HL-60/S4 (cell line): ENCODE measurements at regions not wholly inside any gene's neighbourhood (a gene's known extent, or its start where the extent isn't known, plus 50 kb on each side); places are given as distances from the start of the nearest gene placed in this dataset.

Source experiments
- in situ Hi-C: fragments of 300-500 bp; cut with MboI; formaldehyde crosslinking; loops from 2 replicates; pipeline ENCODE4 v1.14.3; 2022; ENCODE audit warnings: low sequenced_read_pairs

- in situ Hi-C loops, result no loop called here
These were observed 295.9 kb upstream of the N4BP1 start for GRCh38 chr16:48905632-48906505.

- in situ Hi-C loops, result no loop called here
These were observed 294.4 kb upstream of the N4BP1 start for GRCh38 chr16:48904333-48904732.

GRCh38 chr16:48903039-48903438, 293.1 kb upstream of the N4BP1 start:
- in situ Hi-C loops, result no loop called here

- in situ Hi-C loops, result no loop called here
These were observed 291.9 kb upstream of the N4BP1 start for GRCh38 chr16:48901712-48902374.

GRCh38 chr16:48899500-48899899, 289.5 kb upstream of the N4BP1 start:
- in situ Hi-C loops, result no loop called here

- in situ Hi-C loops, result no loop called here
These were observed 287.8 kb upstream of the N4BP1 start for GRCh38 chr16:48897698-48898205.

- in situ Hi-C loops, result no loop called here
These were observed 285.2 kb upstream of the N4BP1 start for GRCh38 chr16:48895142-48895541.

- in situ Hi-C loops, result no loop called here
These were observed 282.9 kb upstream of the N4BP1 start for GRCh38 chr16:48892893-48893292.

GRCh38 chr16:48887646-48888210, 277.7 kb upstream of the N4BP1 start:
- in situ Hi-C loops, result no loop called here

GRCh38 chr16:48885471-48885870, 275.5 kb upstream of the N4BP1 start:
- in situ Hi-C loops, result no loop called here

- in situ Hi-C loops, result no loop called here
These were observed 271.3 kb upstream of the N4BP1 start for GRCh38 chr16:48881272-48881671.

GRCh38 chr16:48879223-48880122, 269.5 kb upstream of the N4BP1 start:
- in situ Hi-C loops, result no loop called here

GRCh38 chr16:48877946-48878345, 268.0 kb upstream of the N4BP1 start:
- in situ Hi-C loops, result no loop called here

- in situ Hi-C loops, result no loop called here
These were observed 260.2 kb upstream of the N4BP1 start for GRCh38 chr16:48870141-48870540.

- in situ Hi-C loops, result no loop called here
These were observed 255.5 kb upstream of the N4BP1 start for GRCh38 chr16:48865520-48865919.

- in situ Hi-C loops, result no loop called here
These were observed 254.1 kb upstream of the N4BP1 start for GRCh38 chr16:48864055-48864454.

- in situ Hi-C loops, result no loop called here
These were observed 252.1 kb upstream of the N4BP1 start for GRCh38 chr16:48862087-48862532.

- in situ Hi-C loops, result no loop called here
These were observed 250.4 kb upstream of the N4BP1 start for GRCh38 chr16:48860341-48860740.

GRCh38 chr16:48852951-48853350, 243.0 kb upstream of the N4BP1 start:
- in situ Hi-C loops, result no loop called here

GRCh38 chr16:48852458-48852857, 242.5 kb upstream of the N4BP1 start:
- in situ Hi-C loops, result no loop called here
